HCT116 (cell line): ENCODE measurements at regions not wholly inside any gene's neighbourhood (a gene's known extent, or its start where the extent isn't known, plus 50 kb on each side); places are given as distances from the start of the nearest gene placed in this dataset.

ENCODE experiments used
- ATAC-seq: fragments of 200-7000 bp; cut with Tn5 transposase; 2 replicates; pipeline ENCODE4 v1.9.1; 2020; ENCODE audit warnings: mild to moderate bottlenecking, moderate library complexity
- BruUV-seq: library from RNA; stranded (reverse); fragments of 400-500 nt; replicated peaks from 2 replicates; lab custom pipeline; 2021; lab: Mats Ljungman, UMichigan
- CTCF ChIA-PET: fragments of 300-600 bp; sonication (Branson Sonifier 250); formaldehyde crosslinking; loops from one replicate; lab custom pipeline; 2021; ENCODE audit warnings: antibody characterized with exemption; lab: Charles Lee
- POLR2A ChIA-PET: fragments of 300-600, 350-600 bp; sonication (Branson Sonifier 250); formaldehyde crosslinking; loops from one replicate; lab custom pipeline; 2021; ENCODE audit warnings: antibody characterized with exemption; lab: Charles Lee
- RAD21 ChIA-PET, 2 experiments: fragments of 300-600 bp; sonication (Branson Sonifier 250); formaldehyde crosslinking; loops; one replicate each; lab custom pipeline; 2023; ENCODE audit warnings: low total read pairs in 2 of 2; ENCODE audit not compliant: uncharacterized antibody in 2 of 2, unreplicated experiment in 2 of 2, low non-redundant PET in 1 of 2; lab: Charles Lee
- DNase-seq: peaks from one replicate; pipeline ENCODE4 v3.0.0-alpha.2; 2010; ENCODE audit warnings: low read depth, low spot score
- H2AFZ ChIP-seq: fragments of 200-600 bp; shearing (Covaris generic), sonication (generic); 2 replicates; pipeline ENCODE4 v1.6.1; 2017; ENCODE audit warnings: low read depth, mixed run types, mixed read lengths, antibody characterized with exemption, low read length; ENCODE audit not compliant: poor library complexity, severe bottlenecking
- H3K27ac ChIP-seq: 2 replicates; pipeline ENCODE4 v1.5.1; 2012; ENCODE audit warnings: low read depth, low read length
- H3K27me3 ChIP-seq: fragments of 200-600 bp; sonication (generic); 2 replicates; pipeline ENCODE4 v1.6.1; 2016; ENCODE audit warnings: mixed run types, low read length, mixed read lengths; ENCODE audit not compliant: insufficient read depth
- H3K36me3 ChIP-seq, 2 experiments: fragments of 200-500 bp in 1 of 2; fragments of 200-600 bp in 1 of 2; sonication (Bioruptor generic) in 1 of 2; sonication (generic) in 1 of 2; 2 replicates each; pipeline versions ENCODE4 v1.5.1 to v1.6.1; 2014 to 2016; ENCODE audit warnings: low read length in 2 of 2, inconsistent platforms in 1 of 2, mixed read lengths in 1 of 2, mixed run types in 1 of 2; ENCODE audit not compliant: insufficient read depth in 2 of 2, control insufficient read depth in 1 of 2
- H3K4me1 ChIP-seq, 2 experiments: fragments of 200-600 bp in 1 of 2; sonication (generic) in 1 of 2; 2 replicates each; pipeline versions ENCODE4 v1.5.1 to v1.6.1; 2012 to 2017; ENCODE audit warnings: low read length in 2 of 2, inconsistent platforms in 1 of 2, mild to moderate bottlenecking in 1 of 2, mixed read lengths in 1 of 2, mixed run types in 1 of 2, moderate library complexity in 1 of 2; ENCODE audit not compliant: insufficient read depth in 2 of 2, control insufficient read depth in 1 of 2
- H3K4me2 ChIP-seq: fragments of 200-600 bp; sonication (generic); 2 replicates; pipeline ENCODE4 v1.6.1; 2017; ENCODE audit warnings: mixed run types, low read length, mixed read lengths
- H3K4me3 ChIP-seq, 2 experiments: fragments of 200-600 bp in 1 of 2; sonication (generic) in 1 of 2; replicated peaks in 1 of 2; 2 replicates each; pipeline ENCODE4 v1.5.1; 2011 to 2016; ENCODE audit warnings: low read length in 2 of 2, control low read depth in 1 of 2, low read depth in 1 of 2, mild to moderate bottlenecking in 1 of 2, mixed read lengths in 1 of 2, mixed run types in 1 of 2
- H3K79me2 ChIP-seq: fragments of 200-600 bp; sonication (generic); 2 replicates; pipeline ENCODE4 v1.6.1; 2017; ENCODE audit warnings: mild to moderate bottlenecking, mixed run types, low read length, moderate library complexity, mixed read lengths; ENCODE audit not compliant: insufficient read depth
- H3K9ac ChIP-seq: fragments of 200-600 bp; sonication (generic); 2 replicates; pipeline ENCODE4 v1.6.1; 2016; ENCODE audit warnings: low read length, mixed read lengths
- H3K9me2 ChIP-seq: fragments of 200-600 bp; sonication (generic), shearing (Covaris generic); 2 replicates; pipeline ENCODE4 v1.6.1; 2017; ENCODE audit warnings: mixed run types, mild to moderate bottlenecking, moderate library complexity; ENCODE audit not compliant: insufficient read depth
- H3K9me3 ChIP-seq, 2 experiments: fragments of 200-500 bp in 1 of 2; fragments of 200-600 bp in 1 of 2; sonication (Bioruptor generic) in 1 of 2; sonication (generic) in 1 of 2; 2 replicates each; pipeline ENCODE4 v1.6.1; 2014 to 2017; ENCODE audit warnings: low read length in 2 of 2, mixed read lengths in 2 of 2, inconsistent platforms in 1 of 2, low read depth in 1 of 2, mild to moderate bottlenecking in 1 of 2, mixed run types in 1 of 2, moderate library complexity in 1 of 2; ENCODE audit not compliant: control insufficient read depth in 1 of 2, insufficient read depth in 1 of 2
- H4K20me1 ChIP-seq: fragments of 200-600 bp; sonication (generic), shearing (Covaris generic); 2 replicates; pipeline ENCODE4 v1.6.1; 2017; ENCODE audit warnings: mixed run types, mild to moderate bottlenecking, moderate library complexity; ENCODE audit not compliant: insufficient read depth
- CEBPB ChIP-seq: IDR thresholded peaks from 2 replicates; pipeline ENCODE4 v1.6.1; 2012; ENCODE audit warnings: low read depth
- CTCF ChIP-seq, 3 experiments: fragments of 200-600 bp in 1 of 3; sonication (generic) in 1 of 3; IDR thresholded peaks in 2 of 3; conservative IDR thresholded peaks in 1 of 3; 2 replicates each; pipeline ENCODE4 v1.5.1; 2012 to 2017; ENCODE audit warnings: low read depth in 2 of 3, low read length in 2 of 3, antibody characterized with exemption in 1 of 3, borderline replicate concordance in 1 of 3, control low read depth in 1 of 3, mild to moderate bottlenecking in 1 of 3, mixed read lengths in 1 of 3, mixed run types in 1 of 3, moderate library complexity in 1 of 3; ENCODE audit not compliant: insufficient read depth in 1 of 3
- REST ChIP-seq: IDR thresholded peaks from 2 replicates; pipeline ENCODE4 v1.6.1; 2012; ENCODE audit warnings: low read depth
- SRF ChIP-seq: IDR thresholded peaks from 2 replicates; pipeline ENCODE4 v1.6.1; 2012; ENCODE audit warnings: low read depth
- TCF7L2 ChIP-seq: IDR thresholded peaks from 2 replicates; pipeline ENCODE4 v1.7.0; 2011; ENCODE audit warnings: borderline replicate concordance, inconsistent platforms; ENCODE audit not compliant: insufficient read depth, insufficient read length; ENCODE audit errors: extremely low read depth
- YY1 ChIP-seq: IDR thresholded peaks from 2 replicates; pipeline ENCODE4 v1.6.1; 2011; ENCODE audit warnings: low read length, low read depth, moderate library complexity, mild to moderate bottlenecking; ENCODE audit not compliant: insufficient replicate concordance; ENCODE audit errors: extremely low read depth
- ZBTB33 ChIP-seq: IDR thresholded peaks from 2 replicates; pipeline ENCODE4 v1.6.1; 2011; ENCODE audit warnings: mild to moderate bottlenecking, low read length, moderate library complexity; ENCODE audit not compliant: insufficient replicate concordance; ENCODE audit errors: extremely low read depth
- ZNF274 ChIP-seq: fragments of 200-500 bp; sonication (Bioruptor generic); IDR thresholded peaks from 2 replicates; pipeline ENCODE4 v1.6.1; 2014; ENCODE audit warnings: mild to moderate bottlenecking, low read depth, low read length, inconsistent platforms
- intact Hi-C: fragments of 100-400 bp; cut with micrococcal nuclease; formaldehyde crosslinking; loops from 2 replicates; pipeline ENCODE4 v1.10.0; 2022

GRCh38 chr6:91482498-91482897, 895.6 kb upstream of the MAP3K7 start:
- Histone ChIP-seq H3K9ac (no peak overlapping the region), H3K4me1 (no peaks in the 10 kb centered on the region), H3K27ac (no peak overlapping the region), H3K27me3 (no peaks in the 10 kb centered on the region), H3K4me3 (no peak overlapping the region), H2AFZ (no peak overlapping the region), H3K36me3 (no peaks in the 10 kb centered on the region), H3K79me2 (no peaks in the 10 kb centered on the region), H3K9me3 (peaks cover 3 to 13% of the 10 kb centered on the region in 2 experiments; a peak in 2 of 4 replicates), H4K20me1 (no peaks in the 10 kb centered on the region), H3K9me2 (no peaks in the 10 kb centered on the region), H3K4me2 (no peak overlapping the region)
- no TSS peak for BruUV-seq
- ATAC-seq (no peak), DNase-seq (no peak)
- ChIA-PET RAD21 (no interaction called here), CTCF (no interaction called here), POLR2A (no interaction called here)
- intact Hi-C loops = no loop called here
- TF ChIP-seq REST = no peak
- TF ChIP-seq TCF7L2 = no peak

- Histone ChIP-seq H4K20me1 (no peaks in the 10 kb centered on the region), H3K9ac (no peak overlapping the region), H3K27me3 (no peaks in the 10 kb centered on the region), H3K9me2 (no peaks in the 10 kb centered on the region), H3K27ac (no peak overlapping the region), H3K36me3 (no peaks in the 10 kb centered on the region), H3K79me2 (no peaks in the 10 kb centered on the region), H3K4me1 (no peaks in the 10 kb centered on the region), H3K9me3 (peaks cover 3 to 13% of the 10 kb centered on the region in 2 experiments; a peak in 2 of 4 replicates), H3K4me3 (no peak overlapping the region), H2AFZ (no peak overlapping the region), H3K4me2 (no peak overlapping the region)
- BruUV-seq = no TSS peak
- intact Hi-C loops = no loop called here
- POLR2A ChIA-PET = no interaction called here
- no peak for DNase-seq
- CTCF ChIA-PET = no interaction called here
- RAD21 ChIA-PET = no interaction called here
- no peak for ATAC-seq
- TF ChIP-seq ZBTB33 (no peak), CTCF (IDR thresholded peaks at IDR 0.05 in 2 of 3, conservative IDR thresholded peaks at IDR 0.05 in 1 of 3; ENCODE audit: borderline replicate concordance in 1 of 3, insufficient read depth in 1 of 3, low read depth in 2 of 3, low read length in 2 of 3) (no peak), YY1 (no peak), CEBPB (no peak), SRF (no peak), ZNF274 (no peak)
Observed at GRCh38 chr6:91480402-91480801, 893.5 kb upstream of the MAP3K7 start.
